ENCODE measurements at regions not wholly inside any gene's neighbourhood (a gene's known extent, or its start where the extent isn't known, plus 50 kb on each side); places are given as distances from the start of the nearest gene placed in this dataset.
"Not testable (repeated sequence)": the region's sequence is repeated elsewhere in the genome, so short reads cannot be mapped to it uniquely, and the experiment has no call there.

- no peak overlapping the region for H3K4me3 ChIP-seq (ENCODE audit: low read depth, low read length)
- TF ChIP-seq, protein P1, sequence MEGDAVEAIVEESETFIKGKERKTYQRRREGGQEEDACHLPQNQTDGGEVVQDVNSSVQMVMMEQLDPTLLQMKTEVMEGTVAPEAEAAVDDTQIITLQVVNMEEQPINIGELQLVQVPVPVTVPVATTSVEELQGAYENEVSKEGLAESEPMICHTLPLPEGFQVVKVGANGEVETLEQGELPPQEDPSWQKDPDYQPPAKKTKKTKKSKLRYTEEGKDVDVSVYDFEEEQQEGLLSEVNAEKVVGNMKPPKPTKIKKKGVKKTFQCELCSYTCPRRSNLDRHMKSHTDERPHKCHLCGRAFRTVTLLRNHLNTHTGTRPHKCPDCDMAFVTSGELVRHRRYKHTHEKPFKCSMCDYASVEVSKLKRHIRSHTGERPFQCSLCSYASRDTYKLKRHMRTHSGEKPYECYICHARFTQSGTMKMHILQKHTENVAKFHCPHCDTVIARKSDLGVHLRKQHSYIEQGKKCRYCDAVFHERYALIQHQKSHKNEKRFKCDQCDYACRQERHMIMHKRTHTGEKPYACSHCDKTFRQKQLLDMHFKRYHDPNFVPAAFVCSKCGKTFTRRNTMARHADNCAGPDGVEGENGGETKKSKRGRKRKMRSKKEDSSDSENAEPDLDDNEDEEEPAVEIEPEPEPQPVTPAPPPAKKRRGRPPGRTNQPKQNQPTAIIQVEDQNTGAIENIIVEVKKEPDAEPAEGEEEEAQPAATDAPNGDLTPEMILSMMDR (IDR thresholded peaks at IDR 0.05; ENCODE audit: insufficient read depth, low read length): no peak
- peak; percentile 50 for DNase-seq (ENCODE audit: low read depth)
These were observed 105.8 kb upstream of the UGP2 start for GRCh38 chr2:63735931-63736330.

- TF ChIP-seq, protein P1 (IDR thresholded peaks at IDR 0.05; ENCODE audit: insufficient read depth, low read length): no peak
- peak; percentile 90 for DNase-seq (ENCODE audit: low read depth)
- H3K4me3 ChIP-seq (ENCODE audit: low read depth, low read length): no peak overlapping the region
These were observed 105.3 kb upstream of the UGP2 start for GRCh38 chr2:63736354-63736753.

GRCh38 chr2:63737081-63737751 is 104.5 kb upstream of the UGP2 start:
- no peak overlapping the region for H3K4me3 ChIP-seq (ENCODE audit: low read depth, low read length)
- no peak for DNase-seq (ENCODE audit: low read depth)
- TF ChIP-seq, protein P1 (IDR thresholded peaks at IDR 0.05; ENCODE audit: insufficient read depth, low read length): no peak

- DNase-seq (ENCODE audit: low read depth): peak; percentile 35
- TF ChIP-seq, protein P1 (IDR thresholded peaks at IDR 0.05; ENCODE audit: insufficient read depth, low read length): no peak
- no peak overlapping the region for H3K4me3 ChIP-seq (ENCODE audit: low read depth, low read length)
These were observed 103.7 kb upstream of the UGP2 start for GRCh38 chr2:63738019-63738418.

DNA sequence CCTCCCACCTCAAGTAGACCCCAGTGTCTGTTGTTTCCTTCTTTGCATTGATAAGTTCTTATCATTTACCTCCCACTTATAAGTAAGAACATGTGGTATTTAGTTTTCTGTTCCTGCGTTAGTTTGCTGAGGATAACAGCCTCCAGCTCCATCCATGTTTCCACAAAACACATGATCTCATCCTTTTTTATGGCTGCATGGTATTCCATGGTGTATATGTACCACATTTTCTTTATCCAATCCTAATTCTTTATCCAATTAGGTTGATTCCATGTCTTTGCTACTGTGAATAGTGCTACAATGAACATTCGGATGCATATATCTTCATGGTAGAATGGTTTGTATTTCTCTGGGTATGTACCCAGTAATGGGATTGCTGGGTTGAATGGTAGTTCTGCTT is 102.5 kb upstream of the UGP2 start:
- DNase-seq (ENCODE audit: low read depth); H3K4me3 ChIP-seq (ENCODE audit: low read depth, low read length): not testable (repeated sequence)

DNA sequence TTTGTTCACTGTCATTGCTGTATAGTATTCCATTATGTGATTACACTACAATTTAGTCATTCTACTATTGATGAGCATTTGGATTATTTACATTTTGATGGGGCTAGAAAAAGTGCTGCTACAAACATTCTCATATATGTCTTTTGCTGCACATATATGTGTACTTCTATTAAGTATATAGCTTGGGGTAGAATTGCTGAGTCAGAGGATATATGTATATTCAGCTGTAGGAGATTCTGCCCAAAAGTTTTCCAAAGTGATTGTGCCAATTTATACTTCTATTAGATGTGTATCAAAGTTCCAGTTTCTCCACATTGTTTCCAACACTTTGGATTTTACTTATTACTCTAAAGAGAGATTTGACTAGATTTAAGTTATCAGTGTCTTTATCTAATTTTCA is 101.7 kb upstream of the UGP2 start:
- H3K4me3 ChIP-seq (ENCODE audit: low read depth, low read length): no peak overlapping the region
- no peak for DNase-seq (ENCODE audit: low read depth)
- TF ChIP-seq, protein P1 (IDR thresholded peaks at IDR 0.05; ENCODE audit: insufficient read depth, low read length): no peak

DNA sequence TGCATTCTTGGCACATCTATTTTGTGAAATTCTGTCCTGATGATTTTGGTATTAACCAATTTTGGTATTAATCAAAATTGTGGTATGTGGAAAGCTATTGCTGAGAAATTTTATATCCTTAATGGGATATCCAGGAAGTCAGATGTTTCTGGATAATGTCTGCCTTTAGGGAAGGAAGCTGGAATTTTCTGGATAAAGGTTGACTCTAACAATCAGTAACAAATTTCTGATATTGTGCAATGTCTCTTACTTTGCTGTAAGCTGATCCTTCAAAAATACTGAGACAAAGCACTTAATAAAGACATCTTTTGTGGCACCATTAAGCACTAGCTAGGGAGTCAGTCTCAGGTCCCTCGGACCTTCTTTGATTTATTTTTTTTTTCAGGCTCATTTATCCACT is 100.8 kb upstream of the UGP2 start:
- peak; percentile 74 for DNase-seq (ENCODE audit: low read depth)
- H3K4me3 ChIP-seq (ENCODE audit: low read depth, low read length): no peak overlapping the region
- TF ChIP-seq, protein P1 (IDR thresholded peaks at IDR 0.05; ENCODE audit: insufficient read depth, low read length): no peak
